Stomach (tissue), 8 donors: ENCODE measurements at regions not wholly inside any gene's neighbourhood (a gene's known extent, or its start where the extent isn't known, plus 50 kb on each side); places are given as distances from the start of the nearest gene placed in this dataset.

Experiments
- DNase-seq, 2 donors: peaks; one replicate each; pipeline versions ENCODE4 v3.0.0 to v3.0.0-alpha.2; 2013 to 2019
- H3K27ac ChIP-seq, 5 donors: fragments of 200-600 bp in 4 of 5; sonication (generic) in 4 of 5; one replicate each; pipeline ENCODE4 v1.5.1; 2013 to 2019; ENCODE audit warnings: mild to moderate bottlenecking in 1 of 5, moderate library complexity in 1 of 5
- H3K27me3 ChIP-seq, 3 donors: fragments of 200-600 bp; sonication (generic); one replicate each; pipeline ENCODE4 v1.5.1; 2017 to 2019; ENCODE audit warnings: mixed run types in 1 of 3
- H3K36me3 ChIP-seq, 4 donors: fragments of 200-600 bp; sonication (generic); 1 replicate in 3 of 4; 2 replicates in 1 of 4; pipeline ENCODE4 v1.5.1; 2016 to 2019
- H3K4me1 ChIP-seq, 4 donors: fragments of 200-600 bp; sonication (generic); one replicate each; pipeline ENCODE4 v1.5.1; 2016 to 2019
- H3K4me3 ChIP-seq, 4 donors: fragments of 200-600 bp; sonication (generic) in 3 of 4; one replicate each; pipeline ENCODE4 v1.5.1; 2016 to 2019; ENCODE audit warnings: mild to moderate bottlenecking in 1 of 4
- H3K9me3 ChIP-seq, 4 donors: fragments of 200-600 bp; sonication (generic); one replicate each; pipeline ENCODE4 v1.5.1; 2016 to 2019
- CTCF ChIP-seq, 7 experiments: fragments of 450-650 bp in 4 of 7; fragments of 200-600 bp in 3 of 7; sonication (generic) in 3 of 7; IDR thresholded peaks; one replicate each; pipeline ENCODE4 v1.5.1; 2016 to 2019; ENCODE audit warnings: antibody characterized with exemption in 7 of 7, control low read depth in 2 of 7, mild to moderate bottlenecking in 1 of 7
- EP300 ChIP-seq: sonication (generic); formaldehyde crosslinking; IDR thresholded peaks from one replicate; pipeline ENCODE4 v1.6.1; 2017; ENCODE audit warnings: antibody characterized with exemption
- POLR2A ChIP-seq, 4 donors: fragments of 450-650 bp; IDR thresholded peaks; one replicate each; pipeline ENCODE4 v1.6.1; 2016; ENCODE audit warnings: antibody characterized with exemption in 4 of 4, control low read depth in 2 of 4, mild to moderate bottlenecking in 1 of 4, moderate library complexity in 1 of 4
- POLR2AphosphoS5 ChIP-seq, 3 donors: sonication (generic); formaldehyde crosslinking; IDR thresholded peaks; one replicate each; pipeline ENCODE4 v1.6.1; 2016; ENCODE audit warnings: antibody characterized with exemption in 3 of 3
- WGBS, 5 donors: extraction: QIAGEN DNeasy Blood & Tissue Kit in 3 of 5; methylation state at CpG; one replicate each; pipeline versions ENCODE4 v1.1.5 to v1.1.7; 2013 to 2018; 5-methylcytosine and 5-hydroxymethylcytosine counted together
- intact Hi-C: fragments of 100-400 bp; cut with DNase I; formaldehyde crosslinking; loops from one replicate; pipeline ENCODE4 v1.15.1; 2023; ENCODE audit warnings: low total_unique reads
- donor health status: healthy with polysubstance abuse.
- donor health status: Bipolar disorder and iron deficiency.
- donor health status: healthy.

- no peaks in the 10 kb centered on the region for H3K27me3 ChIP-seq
- no peak for TF ChIP-seq EP300
- TF ChIP-seq POLR2AphosphoS5 (IDR thresholded peaks at IDR 0.05), result no peak
- TF ChIP-seq POLR2A (IDR thresholded peaks at IDR 0.05), result no peak
- TF ChIP-seq CTCF (IDR thresholded peaks at IDR 0.05), result no peak
- H3K27ac ChIP-seq, result no peak overlapping the region
- no peak for DNase-seq
- H3K4me1 ChIP-seq, result no peaks in the 10 kb centered on the region
- no peak overlapping the region for H3K4me3 ChIP-seq
- H3K36me3 ChIP-seq, result no peaks in the 10 kb centered on the region
- intact Hi-C loops, result no loop called here
- H3K9me3 ChIP-seq, result no peaks in the 10 kb centered on the region
- WGBS, 5 donors, result 79 to 94% (median 90%) methylated on average over 5 of the region's 5 CpGs
Measured at GRCh38 chr18:39784541-39784940, 2170.5 kb upstream of the PIK3C3 start.

GRCh38 chr18:39781565-39781964 lies 2173.5 kb upstream of the PIK3C3 start:
- 73 to 88% (median 85%) methylated on average over 6 of the region's 6 CpGs for WGBS, 5 donors
- intact Hi-C loops, result no loop called here

DNA sequence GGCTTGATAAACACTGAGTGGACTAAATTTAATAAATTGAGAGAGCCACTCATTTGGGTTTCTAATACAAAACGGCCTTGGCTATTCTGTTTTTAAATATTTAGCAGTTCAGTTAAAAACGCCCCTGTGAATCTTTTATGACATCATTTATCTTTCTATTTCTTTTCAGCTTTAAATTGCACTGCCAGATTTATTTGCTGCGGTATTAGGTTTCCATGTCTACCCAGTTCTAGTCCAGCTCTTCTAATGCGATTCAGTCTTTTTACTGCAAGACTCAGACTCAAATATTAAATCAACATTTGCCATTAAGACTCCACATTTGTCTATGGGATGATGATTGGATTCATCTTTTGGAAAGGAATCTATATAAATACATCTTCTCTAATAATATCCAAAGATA lies 2174.3 kb upstream of the PIK3C3 start:
- Histone ChIP-seq H3K9me3 (no peaks in the 10 kb centered on the region), H3K4me3 (no peak overlapping the region), H3K27me3 (no peaks in the 10 kb centered on the region), H3K4me1 (no peaks in the 10 kb centered on the region), H3K36me3 (no peaks in the 10 kb centered on the region), H3K27ac (no peak overlapping the region)
- 76 to 90% (median 87%) methylated on average over 4 of the region's 4 CpGs for WGBS, 5 donors
- intact Hi-C loops, result no loop called here
- TF ChIP-seq CTCF (IDR thresholded peaks at IDR 0.05) (no peak), POLR2A (IDR thresholded peaks at IDR 0.05) (no peak), POLR2AphosphoS5 (IDR thresholded peaks at IDR 0.05) (no peak), EP300 (no peak)
- no peak for DNase-seq

More at GRCh38 chr18:39781565-39781964, 2173.5 kb upstream of the PIK3C3 start:
- no peaks in the 10 kb centered on the region for H3K36me3 ChIP-seq
- H3K27ac ChIP-seq, result no peak overlapping the region
- H3K4me3 ChIP-seq, result no peak overlapping the region
- DNase-seq, result peak in 1 of 2 donors; percentile 16
- H3K9me3 ChIP-seq, result no peaks in the 10 kb centered on the region
- no peaks in the 10 kb centered on the region for H3K27me3 ChIP-seq
- H3K4me1 ChIP-seq, result no peaks in the 10 kb centered on the region
- TF ChIP-seq POLR2A (IDR thresholded peaks at IDR 0.05) (no peak), CTCF (IDR thresholded peaks at IDR 0.05) (no peak), POLR2AphosphoS5 (IDR thresholded peaks at IDR 0.05) (no peak), EP300 (no peak)

GRCh38 chr18:39779926-39780325 lies 2175.1 kb upstream of the PIK3C3 start:
- Histone ChIP-seq H3K9me3 (no peaks in the 10 kb centered on the region), H3K4me3 (no peak overlapping the region), H3K36me3 (no peaks in the 10 kb centered on the region), H3K27me3 (no peaks in the 10 kb centered on the region), H3K4me1 (no peaks in the 10 kb centered on the region), H3K27ac (no peak overlapping the region)
- DNase-seq, result peak in 1 of 2 donors; percentile 45
- 90 to 97% (median 92%) methylated on average over 2 of the region's 2 CpGs for WGBS, 5 donors
- intact Hi-C loops, result no loop called here
- TF ChIP-seq POLR2AphosphoS5 (IDR thresholded peaks at IDR 0.05) (no peak), CTCF (IDR thresholded peaks at IDR 0.05) (no peak), POLR2A (IDR thresholded peaks at IDR 0.05) (no peak), EP300 (no peak)
